ENCODE measurements at regions not wholly inside any gene's neighbourhood (a gene's known extent, or its start where the extent isn't known, plus 50 kb on each side); places are given as distances from the start of the nearest gene placed in this dataset.

DNA sequence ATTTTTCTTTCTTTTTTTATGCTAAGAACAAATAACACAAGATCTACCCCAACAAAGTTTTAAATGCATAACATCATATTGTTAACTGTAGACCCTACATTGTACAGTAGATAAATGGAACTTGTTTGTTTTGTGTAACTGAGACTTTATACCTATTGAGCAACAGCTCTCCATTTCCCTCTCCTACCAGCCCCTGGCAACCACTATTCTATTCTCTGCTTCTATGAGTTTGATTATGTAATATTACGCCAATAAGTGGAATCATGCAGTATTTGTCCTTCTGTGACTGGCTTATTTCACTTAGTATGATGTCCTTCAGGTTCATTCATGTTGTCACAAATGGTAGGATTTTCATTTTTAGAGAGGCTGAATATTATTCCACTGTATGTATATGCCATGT lies 308.2 kb upstream of the PRR16 start:
- ATAC-seq (no peak), DNase-seq (no peak)
- no peaks in the 10 kb centered on the region for H3K9me3 ChIP-seq
- TF ChIP-seq, protein P1, sequence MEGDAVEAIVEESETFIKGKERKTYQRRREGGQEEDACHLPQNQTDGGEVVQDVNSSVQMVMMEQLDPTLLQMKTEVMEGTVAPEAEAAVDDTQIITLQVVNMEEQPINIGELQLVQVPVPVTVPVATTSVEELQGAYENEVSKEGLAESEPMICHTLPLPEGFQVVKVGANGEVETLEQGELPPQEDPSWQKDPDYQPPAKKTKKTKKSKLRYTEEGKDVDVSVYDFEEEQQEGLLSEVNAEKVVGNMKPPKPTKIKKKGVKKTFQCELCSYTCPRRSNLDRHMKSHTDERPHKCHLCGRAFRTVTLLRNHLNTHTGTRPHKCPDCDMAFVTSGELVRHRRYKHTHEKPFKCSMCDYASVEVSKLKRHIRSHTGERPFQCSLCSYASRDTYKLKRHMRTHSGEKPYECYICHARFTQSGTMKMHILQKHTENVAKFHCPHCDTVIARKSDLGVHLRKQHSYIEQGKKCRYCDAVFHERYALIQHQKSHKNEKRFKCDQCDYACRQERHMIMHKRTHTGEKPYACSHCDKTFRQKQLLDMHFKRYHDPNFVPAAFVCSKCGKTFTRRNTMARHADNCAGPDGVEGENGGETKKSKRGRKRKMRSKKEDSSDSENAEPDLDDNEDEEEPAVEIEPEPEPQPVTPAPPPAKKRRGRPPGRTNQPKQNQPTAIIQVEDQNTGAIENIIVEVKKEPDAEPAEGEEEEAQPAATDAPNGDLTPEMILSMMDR (IDR thresholded peaks at IDR 0.05): no peak
- H3K36me3 ChIP-seq (ENCODE audit: low read depth): no peaks in the 10 kb centered on the region
- no peaks in the 10 kb centered on the region for H3K4me1 ChIP-seq (ENCODE audit: low read depth)
- no peak overlapping the region for H3K4me3 ChIP-seq
- intact Hi-C loops (cut with DNase I, micrococcal nuclease): no loop called here

DNA sequence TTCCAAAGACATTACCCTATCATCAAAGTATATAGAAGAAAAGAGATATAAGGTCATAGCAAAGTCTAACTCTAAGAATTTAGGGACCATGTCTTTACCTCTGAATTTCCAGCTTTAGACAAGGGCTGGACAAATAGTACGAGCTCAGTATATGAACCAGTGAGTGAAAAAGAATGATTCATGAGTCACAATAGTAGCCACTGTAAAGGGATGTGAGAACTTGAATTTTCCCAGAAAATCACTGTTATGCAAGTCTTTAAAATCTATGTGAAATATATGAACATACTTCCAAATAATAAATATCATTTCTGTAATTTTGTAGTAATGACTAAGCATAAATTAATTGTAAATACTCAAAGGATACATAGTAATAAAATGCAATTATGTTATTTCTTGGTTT lies 305.9 kb upstream of the PRR16 start:
- Histone ChIP-seq H3K4me3 (no peak overlapping the region), H3K9me3 (no peaks in the 10 kb centered on the region), H3K4me1 (ENCODE audit: low read depth) (no peaks in the 10 kb centered on the region), H3K36me3 (ENCODE audit: low read depth) (no peaks in the 10 kb centered on the region)
- TF ChIP-seq, protein P1 (IDR thresholded peaks at IDR 0.05): no peak
- ATAC-seq (no peak), DNase-seq (no peak)
- intact Hi-C loops (cut with DNase I, micrococcal nuclease): no loop called here

DNA sequence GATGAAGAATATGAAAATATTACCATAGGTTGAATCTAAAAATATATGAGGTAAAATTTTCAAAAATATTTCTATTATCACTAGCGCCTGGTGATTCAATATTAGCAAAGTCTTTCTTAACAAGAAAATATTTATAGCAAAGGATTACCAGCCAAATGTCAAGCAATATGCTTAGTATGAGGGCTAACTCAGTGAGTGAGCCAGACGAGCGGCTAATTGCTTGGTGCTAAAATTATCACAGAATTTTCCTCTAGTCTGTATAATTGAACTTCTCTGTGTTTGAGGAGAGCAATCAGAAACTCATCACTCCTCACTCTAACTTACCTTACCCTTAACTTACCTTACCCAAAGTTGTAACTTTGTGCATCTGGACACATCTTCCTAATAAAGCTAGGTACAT lies 304.9 kb upstream of the PRR16 start:
- no peaks in the 10 kb centered on the region for H3K4me1 ChIP-seq (ENCODE audit: low read depth)
- TF ChIP-seq, protein P1 (IDR thresholded peaks at IDR 0.05): no peak
- intact Hi-C loops (cut with DNase I, micrococcal nuclease): no loop called here
- no peaks in the 10 kb centered on the region for H3K9me3 ChIP-seq
- DNase-seq (no peak), ATAC-seq (no peak)
- no peak overlapping the region for H3K4me3 ChIP-seq
- no peaks in the 10 kb centered on the region for H3K36me3 ChIP-seq (ENCODE audit: low read depth)

DNA sequence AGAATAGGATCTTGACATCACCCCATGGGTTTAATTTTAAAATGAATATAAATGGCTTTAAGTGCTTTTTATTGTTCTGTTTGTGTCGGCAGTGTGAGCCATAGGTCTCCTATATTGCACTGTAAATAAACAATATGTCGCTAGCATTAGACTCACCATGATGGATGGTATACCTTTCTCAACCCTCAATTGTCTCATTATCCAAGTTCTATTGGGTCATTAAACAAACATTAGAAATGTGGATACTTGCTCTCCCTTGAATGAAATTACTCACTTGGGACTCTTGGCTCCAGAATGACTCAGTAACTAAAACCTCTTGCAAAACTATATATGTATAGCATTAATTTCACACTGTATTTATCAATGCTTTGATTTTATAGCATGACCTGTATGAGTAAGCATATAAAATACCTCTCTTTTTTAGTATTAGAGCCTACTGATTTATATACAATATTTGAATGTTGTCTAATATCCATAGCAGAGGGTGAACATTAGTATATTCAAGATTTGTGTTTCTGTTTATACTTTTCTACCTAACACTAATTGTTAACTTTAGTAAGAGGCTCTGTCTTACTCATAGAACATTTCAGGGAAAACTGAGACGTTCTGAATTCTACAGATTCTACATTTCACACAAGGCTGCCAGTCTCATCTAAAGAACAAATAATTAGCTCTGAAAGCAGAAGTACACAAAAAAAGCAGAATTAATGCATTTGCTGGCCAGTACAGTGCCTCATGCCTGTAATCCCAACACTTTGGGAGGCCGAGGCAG lies 303.8 kb upstream of the PRR16 start:
- DNase-seq: no peak
- intact Hi-C loops (cut with DNase I, micrococcal nuclease): no loop called here
- Histone ChIP-seq H3K4me3 (no peak overlapping the region), H3K4me1 (ENCODE audit: low read depth) (no peaks in the 10 kb centered on the region), H3K36me3 (ENCODE audit: low read depth) (no peaks in the 10 kb centered on the region), H3K9me3 (no peaks in the 10 kb centered on the region)
- TF ChIP-seq, protein P1 (IDR thresholded peaks at IDR 0.05): no peak
- ATAC-seq: no peak

DNA sequence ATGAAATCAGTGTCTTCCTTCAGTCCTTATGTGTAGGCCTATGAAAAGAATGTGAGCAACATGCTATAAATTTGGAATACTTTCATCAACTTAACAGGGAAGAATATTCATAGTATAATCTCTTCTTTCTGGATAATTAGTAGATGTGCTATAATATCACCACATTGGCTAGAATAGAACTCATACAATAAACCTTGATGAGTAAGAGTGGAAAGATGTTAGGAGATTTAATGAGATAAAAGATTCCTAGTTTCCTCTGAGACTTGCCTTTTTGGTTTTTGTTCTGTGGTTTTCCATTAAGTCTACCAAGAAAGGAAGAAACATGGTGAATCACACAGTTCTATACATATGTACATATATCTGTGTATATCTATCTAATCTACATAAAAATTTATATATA lies 301.8 kb upstream of the PRR16 start:
- Histone ChIP-seq H3K9me3 (no peaks in the 10 kb centered on the region), H3K36me3 (ENCODE audit: low read depth) (no peaks in the 10 kb centered on the region), H3K4me3 (no peak overlapping the region), H3K4me1 (ENCODE audit: low read depth) (no peaks in the 10 kb centered on the region)
- intact Hi-C loops (cut with DNase I, micrococcal nuclease): no loop called here
- ATAC-seq (no peak), DNase-seq (no peak)
- TF ChIP-seq, protein P1 (IDR thresholded peaks at IDR 0.05): no peak

DNA sequence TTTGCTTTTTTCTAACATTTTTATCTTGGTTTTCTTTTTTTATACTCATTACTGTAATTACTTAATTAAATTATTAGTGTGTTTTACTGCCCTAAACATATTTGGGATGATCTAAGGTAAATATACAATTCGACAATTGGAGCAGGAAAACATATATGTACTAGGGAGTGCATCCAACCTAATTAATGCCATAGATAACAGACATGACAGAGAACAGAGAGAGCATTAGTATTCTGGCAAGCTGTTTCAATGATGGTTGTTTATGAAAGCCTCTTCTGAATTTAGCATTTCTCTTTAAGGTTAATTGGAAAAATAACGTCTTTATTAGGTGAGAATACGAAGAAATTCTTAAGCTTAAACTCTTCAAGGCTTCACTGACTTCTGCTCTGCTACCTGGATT lies 300.1 kb upstream of the PRR16 start:
- intact Hi-C loops (cut with DNase I, micrococcal nuclease): no loop called here
- Histone ChIP-seq H3K4me1 (ENCODE audit: low read depth) (no peaks in the 10 kb centered on the region), H3K9me3 (no peaks in the 10 kb centered on the region), H3K4me3 (no peak overlapping the region), H3K36me3 (ENCODE audit: low read depth) (no peaks in the 10 kb centered on the region)
- DNase-seq: no peak
- TF ChIP-seq, protein P1 (IDR thresholded peaks at IDR 0.05): no peak
- no peak for ATAC-seq

Measured in mucosa of descending colon (tissue), 3 donors.